HG02981 (cell line): ENCODE measurements at regions not wholly inside any gene's neighbourhood (a gene's known extent, or its start where the extent isn't known, plus 50 kb on each side); places are given as distances from the start of the nearest gene placed in this dataset.
"Not testable (repeated sequence)": the region's sequence is repeated elsewhere in the genome, so short reads cannot be mapped to it uniquely, and the experiment has no call there.

Experiments used
- ATAC-seq: cut with Tn5 transposase; IDR thresholded peaks from one replicate; pipeline ENCODE4 v1.9.1; 2021; ENCODE audit warnings: mild to moderate bottlenecking, moderate library complexity; ENCODE audit not compliant: unreplicated experiment

GRCh38 chr4:49117951-49118350 is 131.9 kb downstream of the CWH43 start:
- not testable (repeated sequence) for ATAC-seq

GRCh38 chr4:49118379-49119212 is 132.5 kb downstream of the CWH43 start:
- peak; percentile 49 for ATAC-seq

GRCh38 chr4:49119345-49119744 is 133.3 kb downstream of the CWH43 start:
- ATAC-seq: peak; percentile 2

- ATAC-seq: not testable (repeated sequence)
These were observed 134.1 kb downstream of the CWH43 start for GRCh38 chr4:49120042-49120779.

- not testable (repeated sequence) for ATAC-seq
These were observed 134.7 kb downstream of the CWH43 start for GRCh38 chr4:49120804-49121203.

- not testable (repeated sequence) for ATAC-seq
These were observed 140.4 kb downstream of the CWH43 start for GRCh38 chr4:49126443-49126842.

GRCh38 chr4:49126858-49127257 is 140.8 kb downstream of the CWH43 start:
- not testable (repeated sequence) for ATAC-seq

GRCh38 chr4:49129385-49129784 is 143.3 kb downstream of the CWH43 start:
- ATAC-seq: not testable (repeated sequence)

- ATAC-seq: not testable (repeated sequence)
These were observed 143.8 kb downstream of the CWH43 start for GRCh38 chr4:49129870-49130269.

GRCh38 chr4:49130724-49131123 is 144.6 kb downstream of the CWH43 start:
- ATAC-seq: not testable (repeated sequence)

GRCh38 chr4:49137043-49137442 is 151.0 kb downstream of the CWH43 start:
- peak; percentile 45 for ATAC-seq

- not testable (repeated sequence) for ATAC-seq
These were observed 151.9 kb downstream of the CWH43 start for GRCh38 chr4:49137961-49138360.

GRCh38 chr4:49138818-49139217 is 152.7 kb downstream of the CWH43 start:
- not testable (repeated sequence) for ATAC-seq

- ATAC-seq: peak; percentile 37
These were observed 153.4 kb downstream of the CWH43 start for GRCh38 chr4:49139513-49139912.

GRCh38 chr4:49140351-49140750 is 154.3 kb downstream of the CWH43 start:
- not testable (repeated sequence) for ATAC-seq

GRCh38 chr4:49141955-49142354 is 155.9 kb downstream of the CWH43 start:
- ATAC-seq: peak; percentile 29

- peak; percentile 55 for ATAC-seq
These were observed 161.1 kb downstream of the CWH43 start for GRCh38 chr4:49147143-49147542.

- not testable (repeated sequence) for ATAC-seq
These were observed 161.5 kb downstream of the CWH43 start for GRCh38 chr4:49147596-49147995.

- ATAC-seq: peak; percentile 72
These were observed 163.2 kb downstream of the CWH43 start for GRCh38 chr4:49149006-49149975.

GRCh38 chr4:49150351-49151083 is 164.4 kb downstream of the CWH43 start:
- not testable (repeated sequence) for ATAC-seq
